Kidney epithelial cell (primary cell): ENCODE measurements at regions not wholly inside any gene's neighbourhood (a gene's known extent, or its start where the extent isn't known, plus 50 kb on each side); places are given as distances from the start of the nearest gene placed in this dataset.
"Not testable (repeated sequence)": the region's sequence is repeated elsewhere in the genome, so short reads cannot be mapped to it uniquely, and the experiment has no call there.

Experiments used
- DNase-seq: peaks from one replicate; pipeline ENCODE4 v3.0.0-alpha.2; 2010; ENCODE audit warnings: low read depth
- H3K27me3 ChIP-seq: 2 replicates; pipeline ENCODE4 v1.6.0; 2011; ENCODE audit warnings: low read length; ENCODE audit not compliant: control insufficient read depth, insufficient read depth
- H3K36me3 ChIP-seq: 2 replicates; pipeline ENCODE4 v1.5.1; 2011; ENCODE audit warnings: low read length; ENCODE audit not compliant: control insufficient read depth, insufficient read depth
- H3K4me3 ChIP-seq: 2 replicates; pipeline ENCODE4 v1.5.1; 2011; ENCODE audit warnings: low read depth, mild to moderate bottlenecking, control low read depth, low read length
- CTCF ChIP-seq: IDR thresholded peaks from 2 replicates; pipeline ENCODE4 v1.5.1; 2011; ENCODE audit warnings: mild to moderate bottlenecking, moderate library complexity, low read length, control low read depth, inconsistent platforms; ENCODE audit not compliant: insufficient read depth, poor library complexity, severe bottlenecking

GRCh38 chr13:50248516-50249143 is 233.4 kb downstream of the KCNRG start:
- no peak for TF ChIP-seq CTCF
- H3K4me3 ChIP-seq, result no peak overlapping the region
- no peaks in the 10 kb centered on the region for H3K27me3 ChIP-seq
- no peak for DNase-seq
- H3K36me3 ChIP-seq, result no peaks in the 10 kb centered on the region

- no peak overlapping the region for H3K4me3 ChIP-seq
- DNase-seq, result no peak
- H3K27me3 ChIP-seq, result no peaks in the 10 kb centered on the region
- TF ChIP-seq CTCF, result no peak
- H3K36me3 ChIP-seq, result no peaks in the 10 kb centered on the region
Measured at GRCh38 chr13:50249144-50249521, 233.9 kb downstream of the KCNRG start.

GRCh38 chr13:50250401-50250800 is 235.2 kb downstream of the KCNRG start:
- TF ChIP-seq CTCF, result no peak
- Histone ChIP-seq H3K4me3 (no peak overlapping the region), H3K36me3 (no peaks in the 10 kb centered on the region), H3K27me3 (no peaks in the 10 kb centered on the region)
- no peak for DNase-seq

GRCh38 chr13:50255639-50256038 is 240.4 kb downstream of the KCNRG start:
- Histone ChIP-seq H3K36me3 (no peaks in the 10 kb centered on the region), H3K27me3 (no peaks in the 10 kb centered on the region), H3K4me3 (no peak overlapping the region)
- TF ChIP-seq CTCF, result no peak
- DNase-seq, result no peak

- not testable (repeated sequence) for H3K27me3 ChIP-seq, H3K36me3 ChIP-seq, DNase-seq, H3K4me3 ChIP-seq
Measured at GRCh38 chr13:50256536-50257321, 241.5 kb downstream of the KCNRG start.

GRCh38 chr13:50257646-50258045 is 242.4 kb downstream of the KCNRG start:
- no peak for DNase-seq
- H3K36me3 ChIP-seq, result no peaks in the 10 kb centered on the region
- no peak for TF ChIP-seq CTCF
- H3K4me3 ChIP-seq, result no peak overlapping the region
- no peaks in the 10 kb centered on the region for H3K27me3 ChIP-seq
